Chondrocyte (in vitro differentiated cells): ENCODE measurements at regions not wholly inside any gene's neighbourhood (a gene's known extent, or its start where the extent isn't known, plus 50 kb on each side); places are given as distances from the start of the nearest gene placed in this dataset.

Source experiments
- DNase-seq: peaks from one replicate; pipeline ENCODE4 v3.0.0; 2021; ENCODE audit warnings: mixed read lengths, low spot score
- H3K27ac Mint-ChIP-seq: one replicate; pipeline ENCODE4 v1.8.0; 2021; ENCODE audit warnings: mild to moderate bottlenecking, moderate library complexity, mixed read lengths; ENCODE audit not compliant: unreplicated experiment
- H3K27me3 Mint-ChIP-seq: 2 replicates; pipeline ENCODE4 v1.8.0; 2021; ENCODE audit warnings: low read depth, mixed read lengths
- H3K36me3 Mint-ChIP-seq: 2 replicates; pipeline ENCODE4 v1.8.0; 2021; ENCODE audit warnings: low read depth, mixed read lengths
- H3K4me1 Mint-ChIP-seq: 2 replicates; pipeline ENCODE4 v1.8.0; 2021; ENCODE audit warnings: low read depth, mild to moderate bottlenecking, mixed read lengths
- H3K4me3 Mint-ChIP-seq: one replicate; pipeline ENCODE4 v1.8.0; 2021; ENCODE audit warnings: mild to moderate bottlenecking, moderate library complexity, mixed read lengths; ENCODE audit not compliant: unreplicated experiment
- H3K9me3 Mint-ChIP-seq: 2 replicates; pipeline ENCODE4 v1.8.0; 2021; ENCODE audit warnings: low read depth, mixed read lengths
- TF ChIP-seq, protein P1 (sequence below): fragments of 200-600 bp; sonication (generic); IDR thresholded peaks from 2 replicates; pipeline ENCODE4 v1.5.0; 2021; ENCODE audit warnings: antibody characterized with exemption, mild to moderate bottlenecking, moderate library complexity

DNA sequence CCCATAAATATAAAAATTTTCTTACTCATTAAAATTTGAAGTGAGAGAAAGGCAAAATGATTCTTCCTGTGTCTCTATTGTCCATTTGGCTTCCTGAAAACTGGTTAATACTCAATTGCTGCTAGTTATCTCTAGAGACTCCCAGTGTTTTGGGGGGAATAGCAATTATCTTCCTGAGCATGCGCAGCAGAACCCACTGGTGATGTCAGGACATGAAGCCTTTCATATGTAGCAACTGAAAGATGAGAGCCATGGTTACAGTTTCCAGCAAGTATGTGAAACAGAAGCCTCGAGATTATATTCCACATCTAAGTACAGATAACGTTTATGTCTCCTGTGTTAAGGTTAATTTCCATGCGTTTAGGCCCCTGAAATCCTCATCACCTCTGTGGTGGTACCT, 254.3 kb upstream of the FIGN start:
- H3K9me3 Mint-ChIP-seq: no peaks in the 10 kb centered on the region
- no peaks in the 10 kb centered on the region for H3K4me1 Mint-ChIP-seq
- TF ChIP-seq, protein P1, sequence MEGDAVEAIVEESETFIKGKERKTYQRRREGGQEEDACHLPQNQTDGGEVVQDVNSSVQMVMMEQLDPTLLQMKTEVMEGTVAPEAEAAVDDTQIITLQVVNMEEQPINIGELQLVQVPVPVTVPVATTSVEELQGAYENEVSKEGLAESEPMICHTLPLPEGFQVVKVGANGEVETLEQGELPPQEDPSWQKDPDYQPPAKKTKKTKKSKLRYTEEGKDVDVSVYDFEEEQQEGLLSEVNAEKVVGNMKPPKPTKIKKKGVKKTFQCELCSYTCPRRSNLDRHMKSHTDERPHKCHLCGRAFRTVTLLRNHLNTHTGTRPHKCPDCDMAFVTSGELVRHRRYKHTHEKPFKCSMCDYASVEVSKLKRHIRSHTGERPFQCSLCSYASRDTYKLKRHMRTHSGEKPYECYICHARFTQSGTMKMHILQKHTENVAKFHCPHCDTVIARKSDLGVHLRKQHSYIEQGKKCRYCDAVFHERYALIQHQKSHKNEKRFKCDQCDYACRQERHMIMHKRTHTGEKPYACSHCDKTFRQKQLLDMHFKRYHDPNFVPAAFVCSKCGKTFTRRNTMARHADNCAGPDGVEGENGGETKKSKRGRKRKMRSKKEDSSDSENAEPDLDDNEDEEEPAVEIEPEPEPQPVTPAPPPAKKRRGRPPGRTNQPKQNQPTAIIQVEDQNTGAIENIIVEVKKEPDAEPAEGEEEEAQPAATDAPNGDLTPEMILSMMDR: no peak
- H3K27me3 Mint-ChIP-seq: no peaks in the 10 kb centered on the region
- H3K36me3 Mint-ChIP-seq: no peaks in the 10 kb centered on the region
- DNase-seq: no peak
- H3K27ac Mint-ChIP-seq: no peak overlapping the region
- H3K4me3 Mint-ChIP-seq: no peak overlapping the region

GRCh38 chr2:163987175-163987940, 251.6 kb upstream of the FIGN start:
- Mint-ChIP-seq H3K27me3 (no peaks in the 10 kb centered on the region), H3K36me3 (no peaks in the 10 kb centered on the region), H3K4me3 (no peak overlapping the region), H3K27ac (no peak overlapping the region), H3K9me3 (no peaks in the 10 kb centered on the region), H3K4me1 (no peaks in the 10 kb centered on the region)
- no peak for DNase-seq
- TF ChIP-seq, protein P1: no peak

DNA sequence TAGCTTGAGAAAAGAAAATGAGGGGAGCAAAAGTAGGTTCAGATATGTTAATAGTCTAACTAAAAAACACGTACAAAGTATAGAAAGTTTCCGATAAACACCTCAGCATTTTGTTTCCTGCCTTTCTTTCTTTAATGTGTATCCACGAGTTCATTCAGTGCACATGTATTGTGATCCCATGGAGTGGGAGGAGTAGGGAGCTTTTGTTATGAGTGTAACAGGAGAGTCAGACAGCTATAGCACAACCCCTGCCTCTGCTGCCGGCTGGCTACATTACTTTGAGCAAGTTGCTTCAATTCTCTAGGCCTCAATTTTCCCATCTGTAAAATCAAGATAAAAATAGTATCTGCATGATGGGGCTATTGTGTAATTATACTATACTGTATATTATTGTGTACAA, 249.2 kb upstream of the FIGN start:
- Mint-ChIP-seq H3K27ac (no peak overlapping the region), H3K9me3 (no peaks in the 10 kb centered on the region), H3K4me1 (no peaks in the 10 kb centered on the region), H3K4me3 (no peak overlapping the region), H3K36me3 (no peaks in the 10 kb centered on the region), H3K27me3 (no peaks in the 10 kb centered on the region)
- DNase-seq: no peak
- TF ChIP-seq, protein P1: no peak

GRCh38 chr2:163983911-163984310, 248.1 kb upstream of the FIGN start:
- no peaks in the 10 kb centered on the region for H3K27me3 Mint-ChIP-seq
- TF ChIP-seq, protein P1: no peak
- H3K9me3 Mint-ChIP-seq: no peaks in the 10 kb centered on the region
- no peaks in the 10 kb centered on the region for H3K4me1 Mint-ChIP-seq
- DNase-seq: no peak
- H3K27ac Mint-ChIP-seq: no peak overlapping the region
- no peaks in the 10 kb centered on the region for H3K36me3 Mint-ChIP-seq
- no peak overlapping the region for H3K4me3 Mint-ChIP-seq

DNA sequence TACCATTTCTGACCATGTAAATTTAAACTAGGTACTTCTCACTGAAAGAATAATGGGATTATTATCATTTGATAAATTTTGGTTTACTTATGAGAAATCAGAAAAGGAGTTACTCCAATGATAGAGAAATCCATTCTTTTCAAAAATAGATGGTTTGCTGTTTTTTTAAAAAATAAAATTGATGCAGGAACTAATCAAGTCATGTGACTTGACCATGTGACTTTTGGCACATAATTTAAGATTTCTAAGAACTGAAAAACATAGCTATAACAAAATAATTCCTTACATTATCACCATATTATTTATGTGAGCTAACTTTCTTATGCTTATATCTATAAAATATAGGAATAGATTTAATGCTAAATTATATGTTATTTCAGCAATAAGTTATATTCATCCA, 247.1 kb upstream of the FIGN start:
- TF ChIP-seq, protein P1: no peak
- no peak for DNase-seq
- Mint-ChIP-seq H3K36me3 (no peaks in the 10 kb centered on the region), H3K27ac (no peak overlapping the region), H3K27me3 (no peaks in the 10 kb centered on the region), H3K9me3 (no peaks in the 10 kb centered on the region), H3K4me3 (no peak overlapping the region), H3K4me1 (no peaks in the 10 kb centered on the region)
